ENCODE measurements at regions not wholly inside any gene's neighbourhood (a gene's known extent, or its start where the extent isn't known, plus 50 kb on each side); places are given as distances from the start of the nearest gene placed in this dataset.
"Not testable (repeated sequence)": the region's sequence is repeated elsewhere in the genome, so short reads cannot be mapped to it uniquely, and the experiment has no call there.

DNA sequence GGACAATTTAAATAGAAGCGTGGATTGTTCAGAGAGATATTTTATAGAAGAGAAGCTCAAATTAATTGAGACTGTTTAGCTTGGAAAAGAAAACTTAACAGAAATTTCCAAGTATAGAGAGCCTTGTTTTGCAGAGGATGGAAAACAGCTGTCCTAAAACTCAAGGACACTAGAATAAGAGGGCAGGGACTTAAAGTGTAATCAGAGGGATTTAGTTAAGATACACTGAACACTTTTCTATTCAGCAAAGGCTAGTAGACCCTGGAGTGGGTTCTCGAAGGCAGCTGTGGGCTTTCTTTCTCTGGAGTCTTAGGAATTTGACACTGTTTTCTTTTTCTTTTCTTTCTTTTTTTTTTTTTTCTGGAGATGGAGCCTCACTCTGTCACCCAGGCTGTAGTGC, 92.7 kb upstream of the ARX start:
- no peaks in the 10 kb centered on the region for H3K36me3 ChIP-seq (ENCODE audit: low read depth)
- ATAC-seq (ENCODE audit: low read depth) (no peak), DNase-seq (ENCODE audit: low spot score) (no peak)
- no peak overlapping the region for H3K27ac ChIP-seq (ENCODE audit: poor library complexity, severe bottlenecking)
- no peaks in the 10 kb centered on the region for H3K27me3 ChIP-seq (ENCODE audit: insufficient read depth, poor library complexity, severe bottlenecking)
- no peaks in the 10 kb centered on the region for H3K4me1 ChIP-seq (ENCODE audit: insufficient read depth, poor library complexity, severe bottlenecking)
- no peaks in the 10 kb centered on the region for H3K9me3 ChIP-seq (ENCODE audit: severe bottlenecking)
- no peak overlapping the region for H3K4me3 ChIP-seq (ENCODE audit: severe bottlenecking)
- TF ChIP-seq, protein P1, sequence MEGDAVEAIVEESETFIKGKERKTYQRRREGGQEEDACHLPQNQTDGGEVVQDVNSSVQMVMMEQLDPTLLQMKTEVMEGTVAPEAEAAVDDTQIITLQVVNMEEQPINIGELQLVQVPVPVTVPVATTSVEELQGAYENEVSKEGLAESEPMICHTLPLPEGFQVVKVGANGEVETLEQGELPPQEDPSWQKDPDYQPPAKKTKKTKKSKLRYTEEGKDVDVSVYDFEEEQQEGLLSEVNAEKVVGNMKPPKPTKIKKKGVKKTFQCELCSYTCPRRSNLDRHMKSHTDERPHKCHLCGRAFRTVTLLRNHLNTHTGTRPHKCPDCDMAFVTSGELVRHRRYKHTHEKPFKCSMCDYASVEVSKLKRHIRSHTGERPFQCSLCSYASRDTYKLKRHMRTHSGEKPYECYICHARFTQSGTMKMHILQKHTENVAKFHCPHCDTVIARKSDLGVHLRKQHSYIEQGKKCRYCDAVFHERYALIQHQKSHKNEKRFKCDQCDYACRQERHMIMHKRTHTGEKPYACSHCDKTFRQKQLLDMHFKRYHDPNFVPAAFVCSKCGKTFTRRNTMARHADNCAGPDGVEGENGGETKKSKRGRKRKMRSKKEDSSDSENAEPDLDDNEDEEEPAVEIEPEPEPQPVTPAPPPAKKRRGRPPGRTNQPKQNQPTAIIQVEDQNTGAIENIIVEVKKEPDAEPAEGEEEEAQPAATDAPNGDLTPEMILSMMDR (IDR thresholded peaks at IDR 0.05; ENCODE audit: poor library complexity, severe bottlenecking), result no peak

DNA sequence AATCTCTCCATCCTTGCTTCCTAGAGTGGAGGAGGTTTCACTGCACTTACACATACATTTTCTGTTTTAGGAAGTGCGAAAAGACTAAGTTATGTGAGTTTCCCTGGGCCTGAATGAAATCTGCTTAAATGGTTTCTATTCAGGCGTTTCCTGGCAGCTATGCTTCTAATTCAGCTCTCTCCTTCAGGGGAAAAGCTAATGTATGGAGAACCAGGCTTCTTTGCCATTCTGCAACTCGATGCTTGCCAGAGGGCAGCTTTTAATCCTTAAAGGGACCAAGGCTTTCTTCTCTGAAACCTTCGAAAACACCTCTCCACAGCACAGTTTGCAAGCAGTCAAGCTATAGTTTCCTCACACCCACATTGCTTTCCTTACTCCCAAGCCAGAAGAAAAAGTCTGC, 89.5 kb upstream of the ARX start:
- DNase-seq (ENCODE audit: low spot score), result no peak
- Histone ChIP-seq H3K27me3 (ENCODE audit: insufficient read depth, poor library complexity, severe bottlenecking) (no peaks in the 10 kb centered on the region), H3K36me3 (ENCODE audit: low read depth) (no peaks in the 10 kb centered on the region), H3K4me3 (ENCODE audit: severe bottlenecking) (no peak overlapping the region), H3K27ac (ENCODE audit: poor library complexity, severe bottlenecking) (no peak overlapping the region), H3K4me1 (ENCODE audit: insufficient read depth, poor library complexity, severe bottlenecking) (no peaks in the 10 kb centered on the region), H3K9me3 (ENCODE audit: severe bottlenecking) (no peaks in the 10 kb centered on the region)
- TF ChIP-seq, protein P1 (IDR thresholded peaks at IDR 0.05; ENCODE audit: poor library complexity, severe bottlenecking), result no peak
- no peak for ATAC-seq (ENCODE audit: low read depth)

DNA sequence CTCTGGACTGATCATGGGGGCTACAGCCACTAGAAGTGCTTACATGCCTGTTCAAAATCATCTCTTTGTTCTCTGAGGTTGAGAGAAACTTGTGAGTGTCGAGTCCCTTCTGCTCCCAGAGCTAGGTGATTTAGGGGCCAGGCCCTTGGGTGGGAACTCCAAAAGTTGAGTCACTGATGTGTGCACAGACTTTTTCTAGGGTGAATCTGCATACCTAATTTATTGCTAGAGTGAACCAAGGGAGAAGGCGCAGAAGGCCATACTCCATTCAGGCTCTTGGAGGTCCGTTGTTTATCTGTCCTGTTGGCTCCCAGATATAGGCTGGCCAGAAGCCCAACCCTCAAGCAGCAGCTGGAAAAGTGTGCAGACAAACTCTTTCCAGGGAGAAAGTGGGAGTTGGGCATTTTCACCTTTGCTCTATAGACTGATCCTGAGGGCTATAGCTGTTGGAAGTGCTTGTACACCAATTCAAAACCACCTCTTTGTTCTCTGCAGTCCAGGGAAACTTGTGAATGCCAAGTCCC, 80.8 kb upstream of the ARX start:
- H3K4me3 ChIP-seq (ENCODE audit: severe bottlenecking), result no peak overlapping the region
- H3K36me3 ChIP-seq (ENCODE audit: low read depth), result no peaks in the 10 kb centered on the region
- H3K4me1 ChIP-seq (ENCODE audit: insufficient read depth, poor library complexity, severe bottlenecking), result no peaks in the 10 kb centered on the region
- H3K27ac ChIP-seq (ENCODE audit: poor library complexity, severe bottlenecking), result no peak overlapping the region
- DNase-seq (ENCODE audit: low spot score) (no peak), ATAC-seq (ENCODE audit: low read depth) (no peak)
- no peaks in the 10 kb centered on the region for H3K27me3 ChIP-seq (ENCODE audit: insufficient read depth, poor library complexity, severe bottlenecking)
- no peaks in the 10 kb centered on the region for H3K9me3 ChIP-seq (ENCODE audit: severe bottlenecking)
- TF ChIP-seq, protein P1 (IDR thresholded peaks at IDR 0.05; ENCODE audit: poor library complexity, severe bottlenecking), result no peak

DNA sequence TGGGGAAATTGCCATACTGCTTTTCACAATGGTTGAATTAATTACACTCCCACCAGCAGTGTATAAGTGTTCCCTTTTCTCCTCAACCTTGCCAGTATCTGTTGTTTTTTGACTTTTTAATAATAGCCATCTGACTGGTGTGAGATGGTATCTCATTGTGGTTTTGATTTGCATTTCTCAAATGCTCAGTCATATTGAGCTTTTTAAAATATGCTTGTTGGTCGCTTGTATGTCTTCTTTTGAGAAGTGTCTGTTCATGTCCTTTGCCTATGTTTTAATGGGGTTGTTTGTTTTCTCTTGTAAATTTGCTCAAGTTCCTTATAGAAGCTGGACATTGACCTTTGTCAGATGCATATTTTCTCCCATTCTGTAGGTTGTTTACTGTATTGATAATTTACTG, 75.4 kb upstream of the ARX start:
- not testable (repeated sequence) for H3K9me3 ChIP-seq (ENCODE audit: severe bottlenecking); ATAC-seq (ENCODE audit: low read depth); H3K4me3 ChIP-seq (ENCODE audit: severe bottlenecking); H3K36me3 ChIP-seq (ENCODE audit: low read depth); H3K27ac ChIP-seq (ENCODE audit: poor library complexity, severe bottlenecking); H3K27me3 ChIP-seq (ENCODE audit: insufficient read depth, poor library complexity, severe bottlenecking); H3K4me1 ChIP-seq (ENCODE audit: insufficient read depth, poor library complexity, severe bottlenecking); DNase-seq (ENCODE audit: low spot score)

DNA sequence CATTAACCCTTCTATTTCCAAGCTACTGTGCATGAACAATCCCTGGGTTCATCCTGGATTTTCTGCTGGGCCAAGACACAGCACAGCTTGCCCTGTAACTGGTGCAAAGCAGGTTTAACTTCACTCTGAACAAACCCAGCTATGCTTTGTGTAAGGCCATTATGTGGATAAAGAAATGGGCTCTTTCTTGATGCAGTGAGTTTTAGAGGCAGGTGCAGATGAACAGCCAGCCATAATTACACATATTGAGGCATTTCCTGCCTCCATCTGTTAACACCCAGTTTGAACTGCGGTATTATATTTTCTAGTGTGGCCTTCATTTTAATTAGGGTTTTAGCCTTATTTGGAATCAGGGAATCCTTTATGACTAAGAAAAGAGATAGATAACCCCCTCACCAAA, 68.7 kb upstream of the ARX start:
- Histone ChIP-seq H3K27ac (ENCODE audit: poor library complexity, severe bottlenecking) (no peak overlapping the region), H3K36me3 (ENCODE audit: low read depth) (no peaks in the 10 kb centered on the region), H3K9me3 (ENCODE audit: severe bottlenecking) (no peaks in the 10 kb centered on the region), H3K4me1 (ENCODE audit: insufficient read depth, poor library complexity, severe bottlenecking) (no peaks in the 10 kb centered on the region), H3K27me3 (ENCODE audit: insufficient read depth, poor library complexity, severe bottlenecking) (no peaks in the 10 kb centered on the region), H3K4me3 (ENCODE audit: severe bottlenecking) (no peak overlapping the region)
- ATAC-seq (ENCODE audit: low read depth), result no peak
- no peak for DNase-seq (ENCODE audit: low spot score)
- TF ChIP-seq, protein P1 (IDR thresholded peaks at IDR 0.05; ENCODE audit: poor library complexity, severe bottlenecking), result no peak
